PC-3 (cell line): ENCODE measurements at regions not wholly inside any gene's neighbourhood (a gene's known extent, or its start where the extent isn't known, plus 50 kb on each side); places are given as distances from the start of the nearest gene placed in this dataset.

Source experiments
- ATAC-seq: fragments of 200-7000 bp; cut with Tn5 transposase; 2 replicates; pipeline ENCODE4 v1.9.1; 2020; ENCODE audit warnings: mild to moderate bottlenecking, moderate library complexity
- BruUV-seq: library from RNA; stranded (reverse); fragments of 400-500 nt; replicated peaks from 2 replicates; lab custom pipeline; 2021; lab: Mats Ljungman, UMichigan
- CTCF ChIA-PET: fragments of 300-600 bp; sonication (Branson Sonifier 250); formaldehyde crosslinking; loops from one replicate; lab custom pipeline; 2022; ENCODE audit warnings: antibody characterized with exemption; lab: Charles Lee
- POLR2A ChIA-PET: fragments of 300-600 bp; sonication (Branson Sonifier 250); formaldehyde crosslinking; loops from one replicate; lab custom pipeline; 2022; ENCODE audit warnings: antibody characterized with exemption; ENCODE audit not compliant: unreplicated experiment; lab: Charles Lee
- DNase-seq: peaks from one replicate; pipeline ENCODE4 v3.0.0-alpha.2; 2015
- H2AFZ ChIP-seq: fragments of 300-600 bp; sonication (generic); 2 replicates; pipeline ENCODE4 v1.6.0; 2016; ENCODE audit warnings: antibody characterized with exemption, low read length
- H3F3A ChIP-seq: fragments of 300-600 bp; sonication (generic); one replicate; pipeline ENCODE4 v1.6.0; 2017; ENCODE audit warnings: antibody characterized with exemption, low read length, control low read depth, mild to moderate bottlenecking; ENCODE audit not compliant: unreplicated experiment
- H3K27ac ChIP-seq: fragments of 300-600 bp; sonication (generic); 2 replicates; pipeline ENCODE4 v1.5.1; 2016; ENCODE audit warnings: mild to moderate bottlenecking, low read length
- H3K27me3 ChIP-seq: fragments of 300-600 bp; sonication (generic); 2 replicates; pipeline ENCODE4 v1.6.1; 2016; ENCODE audit warnings: low read length, mixed read lengths
- H3K36me3 ChIP-seq: fragments of 300-600 bp; sonication (generic); 2 replicates; pipeline ENCODE4 v1.6.1; 2016; ENCODE audit warnings: low read depth, mixed run types, low read length, mixed read lengths
- H3K4me1 ChIP-seq: fragments of 300-600 bp; sonication (generic); 2 replicates; pipeline ENCODE4 v1.5.1; 2016; ENCODE audit warnings: low read length; ENCODE audit not compliant: insufficient read depth
- H3K4me2 ChIP-seq: fragments of 300-600 bp; sonication (generic); 2 replicates; pipeline ENCODE4 v1.6.0; 2016; ENCODE audit warnings: low read length
- H3K4me3 ChIP-seq: fragments of 300-600 bp; sonication (generic); 2 replicates; pipeline ENCODE4 v1.5.1; 2016; ENCODE audit warnings: mild to moderate bottlenecking, low read length, mixed read lengths
- H3K79me2 ChIP-seq: fragments of 300-600 bp; sonication (generic); 2 replicates; pipeline ENCODE4 v1.6.1; 2017; ENCODE audit warnings: low read length, mixed read lengths
- H3K9ac ChIP-seq: fragments of 300-600 bp; sonication (generic); 2 replicates; pipeline ENCODE4 v1.6.0; 2016; ENCODE audit warnings: mild to moderate bottlenecking, low read length
- H3K9me2 ChIP-seq: fragments of 300-600 bp; sonication (generic); replicated peaks from 2 replicates; pipeline ENCODE4 v1.6.1; 2016; ENCODE audit warnings: mixed run types, low read length, mixed read lengths
- H3K9me3 ChIP-seq: fragments of 300-600 bp; sonication (generic); 2 replicates; pipeline ENCODE4 v1.6.1; 2016; ENCODE audit warnings: low read length, mixed read lengths
- H4K20me1 ChIP-seq: fragments of 300-600 bp; sonication (generic); 2 replicates; pipeline ENCODE4 v1.6.1; 2016; ENCODE audit warnings: low read length, mixed read lengths
- CTCF ChIP-seq: fragments of 300-600 bp; sonication (generic); conservative IDR thresholded peaks from 2 replicates; pipeline ENCODE4 v1.5.1; 2017; ENCODE audit warnings: antibody characterized with exemption, low read depth, mild to moderate bottlenecking, low read length
- EZH2 ChIP-seq: fragments of 300-600 bp; sonication (generic); IDR thresholded peaks from one replicate; pipeline ENCODE4 v1.6.1; 2017; ENCODE audit warnings: antibody characterized with exemption, mild to moderate bottlenecking, low read length; ENCODE audit not compliant: unreplicated experiment
- EZH2phosphoT487 ChIP-seq: fragments of 300-600 bp; sonication (generic); IDR thresholded peaks from 2 replicates; pipeline ENCODE4 v1.6.1; 2018; ENCODE audit warnings: mild to moderate bottlenecking, antibody characterized with exemption, low read length, borderline replicate concordance
- intact Hi-C: fragments of 100-400 bp; cut with micrococcal nuclease; formaldehyde crosslinking; loops from 2 replicates; pipeline ENCODE4 v1.9.0; 2023

DNA sequence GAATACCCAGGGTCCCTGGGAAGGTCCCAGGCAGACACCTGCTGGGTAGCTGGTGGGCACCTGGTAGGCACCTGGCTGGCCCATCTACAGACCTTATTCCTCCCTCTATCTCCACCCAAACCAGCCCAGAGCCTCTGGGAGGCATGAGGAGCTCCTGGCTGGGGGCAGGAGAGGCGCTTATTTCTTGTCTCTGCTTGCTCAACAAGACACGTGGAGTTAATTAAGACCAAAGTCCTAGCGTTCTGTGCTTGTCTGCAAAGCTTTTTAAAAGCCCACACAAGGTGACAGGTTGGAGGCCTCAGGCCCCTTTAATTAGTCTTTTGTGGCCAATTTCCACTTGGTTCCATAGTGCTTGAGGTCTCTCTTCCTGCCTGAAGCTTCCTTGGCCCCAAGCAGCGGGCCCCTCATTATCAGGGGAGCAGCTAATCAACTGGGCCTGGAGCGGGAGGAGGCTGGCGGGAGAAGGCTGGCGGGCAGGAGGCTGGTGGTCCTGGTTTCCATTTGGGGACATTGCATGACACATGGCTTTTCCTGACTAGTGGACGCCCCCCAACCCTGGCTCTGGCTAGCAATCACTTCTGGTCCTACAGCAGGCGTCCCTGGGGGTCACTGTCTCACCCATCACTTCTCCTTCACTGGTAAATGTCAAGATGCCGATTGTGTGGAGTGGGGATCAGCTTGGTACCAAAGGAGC lies 65.4 kb upstream of the HDAC4 start:
- Histone ChIP-seq H3K79me2 (no peaks in the 10 kb centered on the region), H3K9me2 (no peaks in the 10 kb centered on the region), H3K9me3 (no peaks in the 10 kb centered on the region), H3K27ac (no peak overlapping the region), H2AFZ (no peak overlapping the region), H3K27me3 (no peaks in the 10 kb centered on the region), H3K36me3 (no peaks in the 10 kb centered on the region), H3K4me1 (peaks cover 13% of the 10 kb centered on the region; the same call in 1 of the 2 replicates), H3K4me2 (no peak overlapping the region), H3K9ac (no peak overlapping the region), H4K20me1 (no peaks in the 10 kb centered on the region), H3F3A (no peaks in the 10 kb centered on the region), H3K4me3 (no peak overlapping the region)
- TF ChIP-seq EZH2: no peak
- DNase-seq (no peak), ATAC-seq (no peak)
- ChIA-PET CTCF (no interaction called here), POLR2A (no interaction called here)
- no TSS peak for BruUV-seq
- intact Hi-C loops: no loop called here

DNA sequence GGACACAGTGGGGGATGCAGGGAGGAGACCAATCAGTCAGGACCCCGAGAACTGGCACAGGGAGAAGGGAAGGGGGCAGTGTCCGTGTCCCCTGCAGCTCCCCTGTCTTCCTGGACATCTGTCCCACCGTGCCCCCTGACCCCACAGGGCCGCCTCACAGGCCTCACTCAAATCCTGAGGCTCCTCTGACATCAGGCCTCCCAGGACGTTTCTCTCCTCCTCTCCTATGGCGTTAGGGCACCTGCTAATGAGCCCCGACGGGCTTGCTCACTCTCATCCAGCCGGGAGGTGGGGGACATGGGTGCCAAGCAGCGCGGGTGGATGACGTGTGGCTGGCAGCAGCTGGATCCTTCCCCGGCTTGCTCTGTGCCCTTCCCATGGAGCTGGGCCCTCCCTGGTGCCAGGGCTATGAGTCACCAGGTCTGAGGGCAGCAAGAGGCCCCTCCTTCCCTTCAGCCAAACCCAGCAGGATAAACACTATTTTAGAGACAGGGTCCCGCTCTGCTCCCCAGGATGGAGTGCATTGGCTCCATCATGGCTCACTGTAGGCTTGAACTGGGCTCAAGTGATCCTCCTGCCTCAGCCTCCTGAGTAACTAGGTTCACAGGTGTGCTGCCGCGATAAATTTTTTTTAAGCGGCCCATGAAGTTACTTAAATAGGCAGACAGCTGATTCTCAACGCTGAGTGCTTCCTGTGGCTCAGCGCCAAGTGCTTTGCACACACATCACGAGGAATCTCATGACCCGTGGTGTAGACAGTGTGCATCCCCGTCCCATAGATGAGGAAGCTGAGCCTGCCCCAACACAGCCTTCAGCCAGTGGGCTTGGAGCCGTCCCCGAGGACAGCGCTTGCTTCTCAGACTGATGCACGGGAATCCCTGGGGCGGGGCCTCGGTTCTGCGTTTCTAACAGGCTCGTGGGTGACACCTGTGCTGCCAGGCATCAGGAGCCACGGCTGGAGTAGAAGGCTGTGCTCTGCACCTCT lies 64.5 kb upstream of the HDAC4 start:
- Histone ChIP-seq H2AFZ (peak overlapping the region; percentile 78), H3K9me3 (no peaks in the 10 kb centered on the region), H3K79me2 (no peaks in the 10 kb centered on the region), H3F3A (no peaks in the 10 kb centered on the region), H3K4me3 (0 out of 2 replicates have a peak overlapping the region, but pooled peaks have one; percentile 19), H3K4me2 (peak overlapping the region; percentile 68), H3K9me2 (no peaks in the 10 kb centered on the region), H3K36me3 (no peaks in the 10 kb centered on the region), H3K27me3 (no peaks in the 10 kb centered on the region), H3K9ac (0 out of 2 replicates have a peak overlapping the region, but pooled peaks have one; percentile 27), H3K4me1 (peaks cover 13% of the 10 kb centered on the region; the same call in 1 of the 2 replicates), H4K20me1 (no peaks in the 10 kb centered on the region), H3K27ac (no peak overlapping the region)
- TF ChIP-seq EZH2 (no peak), EZH2phosphoT487 (no peak), CTCF (no peak)
- BruUV-seq: no TSS peak
- ATAC-seq (peak; percentile 98), DNase-seq (peak; percentile 82)
- POLR2A ChIA-PET: interaction anchor here (0.9 kb wide), 1 partner anchor 64 kb away, joined by 4 read pairs; the partner anchor contains the start of gene HDAC4
- CTCF ChIA-PET: no interaction called here
- intact Hi-C loops: loop anchor here (2.0 kb wide), 1 partner anchor 65 kb away; the partner anchor contains the start of gene HDAC4
